CD1c-positive myeloid dendritic cell (primary cell): ENCODE measurements at regions not wholly inside any gene's neighbourhood (a gene's known extent, or its start where the extent isn't known, plus 50 kb on each side); places are given as distances from the start of the nearest gene placed in this dataset.
A peak's percentile ranks its signal among the peaks of the same experiment; 100 is the strongest.
"Not testable (repeated sequence)": the region's sequence is repeated elsewhere in the genome, so short reads cannot be mapped to it uniquely, and the experiment has no call there.

Source experiments
- DNase-seq: peaks from one replicate; pipeline ENCODE4 v3.0.0-alpha.2; 2016; ENCODE audit errors: extremely low spot score

DNA sequence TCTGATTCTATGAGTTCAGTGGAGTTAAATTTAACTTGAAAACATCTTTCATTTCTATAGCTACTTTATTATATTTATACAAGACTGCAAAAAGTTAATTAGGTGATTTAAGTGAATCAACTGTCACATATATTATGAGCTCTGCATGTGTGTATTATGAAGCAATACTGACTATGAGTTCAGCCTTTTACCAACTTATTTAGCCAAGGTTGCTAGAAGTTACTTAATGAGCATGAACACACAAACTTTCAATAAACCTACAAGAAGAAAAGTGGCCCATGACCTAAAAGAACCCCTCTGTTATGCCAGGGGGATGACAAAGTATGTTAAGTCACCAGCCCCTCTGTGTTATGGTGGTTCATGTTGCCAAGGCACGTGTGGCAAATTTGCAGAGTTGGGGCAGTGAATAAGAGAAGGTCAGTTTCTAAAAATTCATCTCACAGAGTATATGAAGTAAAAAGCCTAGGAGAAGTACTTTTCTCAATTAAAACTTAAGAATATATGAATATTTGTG is 86.7 kb upstream of the LYPLAL1 start:
- DNase-seq: peak; percentile 26

DNA sequence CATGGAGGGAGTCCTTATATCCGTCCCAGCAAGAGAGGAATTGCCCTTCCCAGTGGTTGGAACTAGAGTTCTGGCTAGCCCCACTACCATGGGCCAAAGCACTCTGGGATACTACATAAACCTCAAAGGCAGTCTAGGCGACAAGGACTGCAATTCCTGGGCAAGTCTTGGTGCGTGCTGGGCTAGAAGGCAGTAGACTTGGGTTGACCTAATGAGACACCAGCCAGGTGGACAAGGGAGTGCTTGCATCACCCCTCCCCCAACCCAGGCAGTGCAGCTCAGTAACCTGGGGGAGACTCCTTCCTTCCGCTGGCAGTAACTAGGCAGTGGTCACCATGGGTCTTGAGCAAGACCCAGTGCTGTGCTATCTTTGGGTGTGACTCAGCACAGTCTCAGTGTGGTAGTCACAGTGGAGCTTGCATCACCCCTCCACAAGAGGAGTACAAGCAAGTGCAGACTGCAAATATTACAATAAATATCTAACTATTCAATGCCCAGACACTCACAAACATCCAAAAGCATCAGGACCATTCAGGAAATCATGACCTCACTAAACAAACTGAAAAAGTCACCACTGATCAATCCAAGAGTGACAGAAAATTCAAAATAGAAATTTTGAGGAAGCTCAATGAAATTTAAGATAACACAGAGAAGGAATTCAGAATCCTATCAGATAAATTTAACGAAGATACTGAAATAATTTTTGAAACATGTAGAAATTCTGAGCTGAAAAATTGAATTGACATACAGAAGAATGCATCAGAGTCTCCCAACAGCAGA is 84.7 kb upstream of the LYPLAL1 start:
- peak; percentile 89 for DNase-seq

DNA sequence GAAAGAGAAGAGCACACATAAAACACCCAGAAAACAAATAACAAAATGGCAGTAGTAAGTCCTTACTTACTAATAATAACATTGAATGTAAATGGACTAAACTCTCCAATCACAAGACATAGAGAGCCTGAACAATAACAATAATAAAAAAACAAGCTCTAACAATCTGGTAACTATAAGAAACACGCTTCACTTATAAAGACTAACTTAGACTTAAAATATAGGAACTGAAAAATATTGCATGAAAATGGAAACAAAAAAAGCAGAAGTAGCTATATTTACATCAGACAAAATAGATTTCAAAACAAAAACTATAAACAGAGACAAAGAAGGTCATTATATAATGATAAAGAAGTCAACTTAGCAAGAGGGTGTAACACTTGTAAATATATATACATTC is 83.1 kb upstream of the LYPLAL1 start:
- peak; percentile 90 for DNase-seq

DNA sequence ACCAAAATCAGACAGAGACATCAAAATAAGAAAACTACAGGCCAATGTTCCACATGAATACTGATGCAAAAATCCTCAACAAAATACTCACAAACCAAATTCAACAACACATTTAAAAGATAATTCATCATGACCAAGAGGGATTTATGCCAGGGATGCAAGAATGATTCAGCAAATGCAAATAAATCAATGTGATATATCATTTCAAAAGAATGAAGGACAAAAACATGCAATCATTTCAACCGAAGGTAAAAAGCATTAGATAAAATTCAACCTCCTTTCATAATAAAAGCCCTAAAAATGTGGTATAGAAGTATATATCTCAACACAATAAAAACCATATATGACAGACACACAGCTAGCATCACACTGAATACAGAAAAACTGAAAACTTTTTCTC is 81.5 kb upstream of the LYPLAL1 start:
- DNase-seq: no peak

DNA sequence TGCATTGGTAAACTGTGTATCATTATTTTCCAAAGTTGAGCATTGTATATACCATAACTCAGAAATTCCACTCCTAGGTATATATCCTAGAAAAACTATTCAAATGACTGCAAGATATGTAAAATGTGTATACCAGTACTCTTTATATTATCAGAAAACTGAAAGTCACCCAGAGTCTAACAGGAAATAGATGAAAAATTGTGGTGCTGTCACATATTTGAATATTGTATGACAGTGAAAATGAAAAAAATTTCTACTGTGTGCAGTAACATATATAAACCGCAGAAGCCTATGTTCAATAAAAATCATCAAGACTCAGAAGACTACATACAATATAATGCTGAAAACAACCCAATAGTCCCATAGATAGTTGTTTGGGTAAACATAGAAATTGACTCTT is 74.4 kb upstream of the LYPLAL1 start:
- no peak for DNase-seq

DNA sequence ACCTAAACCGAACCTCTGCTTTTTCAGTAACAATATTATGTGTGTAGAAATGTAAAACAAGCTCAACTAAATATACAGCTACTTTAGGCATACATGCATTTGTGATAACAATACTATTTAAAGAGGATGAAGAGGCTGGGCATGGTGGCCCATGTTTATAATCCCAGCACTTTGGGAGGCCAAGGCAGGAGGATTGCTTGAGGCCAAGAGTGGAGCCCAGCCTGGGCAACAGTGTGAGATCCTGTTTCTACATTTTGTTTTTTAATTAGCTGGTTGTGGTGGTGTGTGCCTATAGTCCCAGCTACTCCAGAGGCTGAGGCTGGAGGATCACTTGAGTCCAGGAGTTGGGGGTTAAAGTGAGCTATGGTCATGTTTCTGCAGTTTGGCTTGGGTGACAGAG is 73.6 kb upstream of the LYPLAL1 start:
- no peak for DNase-seq

DNA sequence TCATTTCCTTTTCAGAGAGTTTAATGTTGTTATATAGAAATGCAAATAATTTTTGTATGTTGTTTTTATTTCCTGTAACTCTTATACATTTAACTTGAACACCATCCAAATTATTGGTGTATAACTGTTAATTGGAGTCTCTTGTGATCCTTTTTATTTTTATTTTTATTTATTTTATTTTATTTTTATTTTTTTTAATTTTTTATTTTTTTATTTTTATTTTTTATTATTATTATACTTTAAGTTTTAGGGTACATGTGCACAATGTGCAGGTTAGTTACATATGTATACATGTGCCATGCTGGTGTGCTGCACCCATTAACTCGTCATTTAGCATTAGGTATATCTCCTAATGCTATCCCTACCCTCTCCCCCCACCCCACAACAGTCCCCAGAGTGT is 71.2 kb upstream of the LYPLAL1 start:
- not testable (repeated sequence) for DNase-seq

DNA sequence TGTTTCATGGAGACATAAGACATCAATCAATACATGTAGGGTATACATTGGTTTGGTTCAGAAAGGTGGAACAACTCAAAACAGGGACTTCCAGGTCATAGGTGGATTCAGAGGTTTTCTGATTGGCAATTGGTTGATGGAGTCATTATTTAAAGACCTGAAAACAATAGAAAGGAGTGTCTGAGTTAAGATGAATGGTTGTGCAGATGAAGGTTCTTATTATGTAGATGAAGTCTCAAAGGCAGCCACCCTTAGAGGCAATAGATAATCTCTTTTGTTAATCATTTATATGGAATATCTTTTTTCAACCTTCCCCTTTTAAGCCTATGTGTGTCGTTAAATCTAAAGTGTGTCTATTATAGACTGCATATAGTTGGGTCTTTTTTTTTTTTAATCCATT is 67.8 kb upstream of the LYPLAL1 start:
- no peak for DNase-seq

DNA sequence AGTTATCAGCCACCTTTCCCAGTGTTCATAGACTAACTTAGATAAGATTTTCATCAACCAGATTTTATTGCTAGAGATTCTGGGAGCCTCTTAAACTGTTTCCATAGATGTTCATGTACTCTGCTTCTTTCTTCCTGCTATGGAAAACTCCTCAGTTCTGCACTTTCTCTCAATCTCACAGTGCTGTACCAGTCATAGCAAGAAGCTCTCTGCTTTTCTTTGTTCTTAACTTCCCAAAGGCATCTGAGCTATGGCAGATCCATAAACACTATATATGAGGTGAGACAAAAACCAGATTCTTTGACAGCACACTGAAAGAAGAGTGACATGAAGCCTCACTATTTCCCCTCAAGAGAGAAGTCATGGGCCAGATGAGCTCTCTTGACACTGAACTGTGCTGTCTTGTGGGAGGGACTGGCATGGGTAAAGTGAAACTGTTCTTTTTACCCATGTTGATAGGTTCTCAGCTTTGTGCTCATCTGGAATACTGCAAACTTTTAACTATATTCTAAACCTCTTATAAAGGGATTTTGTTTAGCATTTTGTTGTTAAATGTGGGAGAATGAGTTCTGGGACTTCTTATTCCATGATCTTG is 64.2 kb upstream of the LYPLAL1 start:
- DNase-seq: no peak

DNA sequence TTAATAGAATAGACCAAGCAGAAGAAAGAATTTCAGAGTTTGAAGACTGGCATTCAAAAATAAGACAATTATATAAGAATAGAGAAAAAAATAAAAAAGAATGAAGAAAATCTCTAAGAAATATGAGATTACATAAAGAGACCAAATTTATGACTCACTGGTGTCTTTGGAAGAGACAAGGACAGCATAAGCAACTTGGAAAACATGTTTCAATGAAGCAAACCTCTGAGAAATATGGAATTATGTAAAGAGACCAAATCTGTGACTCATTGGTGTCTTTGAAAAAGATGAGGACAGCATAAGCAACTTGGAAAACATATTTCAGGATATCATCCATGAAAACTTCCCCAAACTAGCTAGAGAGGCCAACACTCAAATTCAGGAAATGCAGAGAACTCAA is 60.4 kb upstream of the LYPLAL1 start:
- no peak for DNase-seq

DNA sequence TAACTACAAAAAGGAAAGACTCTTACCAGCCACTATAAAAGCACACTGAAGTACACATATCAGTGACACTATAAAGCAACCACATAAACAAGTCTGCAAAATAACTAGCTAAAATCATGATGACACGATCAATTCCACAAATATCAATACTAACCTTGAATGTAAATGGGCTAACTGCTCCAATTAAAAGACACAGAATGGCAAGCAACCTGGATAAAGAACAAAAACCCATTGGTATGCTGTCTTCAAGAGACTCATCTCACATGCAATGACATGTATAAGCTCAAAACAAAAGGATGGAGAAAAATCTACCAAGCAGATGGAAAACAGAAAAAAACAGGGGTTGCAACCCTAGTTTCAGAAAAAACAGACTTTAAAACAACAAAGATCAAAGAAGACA is 59.7 kb upstream of the LYPLAL1 start:
- DNase-seq: no peak

DNA sequence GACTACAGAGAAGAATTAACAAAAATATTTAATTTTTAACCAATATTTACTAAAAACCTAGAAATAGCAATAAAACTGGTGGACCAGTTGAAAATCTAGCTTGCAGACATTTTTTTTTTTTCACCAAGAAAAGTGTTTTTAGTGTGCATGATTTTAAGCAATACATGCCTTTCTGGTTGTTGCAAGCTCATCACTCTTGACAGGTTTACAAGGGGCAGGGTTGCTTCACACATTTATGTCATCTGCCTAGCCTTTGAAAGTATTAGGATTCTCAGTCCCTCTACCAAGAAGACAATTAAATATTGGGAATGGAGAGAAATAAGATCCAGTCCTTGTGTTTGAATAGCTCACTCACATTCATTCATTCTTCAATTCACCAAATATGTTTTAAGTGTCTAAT is 53.8 kb upstream of the LYPLAL1 start:
- no peak for DNase-seq

DNA sequence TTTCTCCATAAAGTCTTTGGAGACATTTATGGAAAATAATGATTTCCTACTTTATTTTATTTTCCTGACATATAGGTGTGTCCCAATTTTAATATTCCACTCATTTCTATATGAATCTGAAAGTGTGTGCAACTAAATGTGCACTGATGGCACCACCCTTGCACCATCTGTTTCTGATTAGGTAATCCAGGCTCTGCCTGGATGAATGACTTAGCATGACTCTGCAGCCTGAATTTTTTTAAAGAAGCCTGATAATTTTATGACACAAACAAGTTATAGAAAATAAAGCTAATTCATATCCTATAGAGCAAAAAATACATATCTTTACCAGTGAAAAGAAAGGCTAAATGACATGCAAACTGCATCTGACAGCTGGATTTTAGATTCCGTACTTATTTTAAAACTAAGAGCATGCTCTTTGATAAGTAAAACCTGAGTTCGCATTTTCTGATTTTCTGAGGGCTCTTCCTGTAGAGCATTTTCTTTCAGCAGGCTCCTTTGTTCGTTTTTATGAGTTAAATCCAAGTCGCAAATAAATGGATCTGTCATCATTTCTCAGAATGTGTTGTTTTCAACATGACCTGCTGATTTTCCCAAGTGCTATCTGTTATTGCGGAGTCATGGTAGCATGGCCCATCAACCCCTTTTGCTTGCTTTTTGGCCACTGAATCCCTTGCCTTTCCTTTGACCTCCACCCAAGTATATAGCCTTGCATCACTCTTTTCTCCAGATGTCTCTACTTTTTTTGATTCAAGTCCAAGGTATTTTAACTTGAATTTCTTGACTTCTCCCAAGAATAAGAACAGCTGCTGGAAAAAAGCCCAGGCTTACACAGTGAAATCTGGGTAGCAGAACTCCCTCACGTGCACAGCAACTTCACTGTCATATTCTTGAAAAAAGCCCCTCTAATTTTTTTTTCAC is 52.8 kb upstream of the LYPLAL1 start:
- DNase-seq: peak; percentile 17

DNA sequence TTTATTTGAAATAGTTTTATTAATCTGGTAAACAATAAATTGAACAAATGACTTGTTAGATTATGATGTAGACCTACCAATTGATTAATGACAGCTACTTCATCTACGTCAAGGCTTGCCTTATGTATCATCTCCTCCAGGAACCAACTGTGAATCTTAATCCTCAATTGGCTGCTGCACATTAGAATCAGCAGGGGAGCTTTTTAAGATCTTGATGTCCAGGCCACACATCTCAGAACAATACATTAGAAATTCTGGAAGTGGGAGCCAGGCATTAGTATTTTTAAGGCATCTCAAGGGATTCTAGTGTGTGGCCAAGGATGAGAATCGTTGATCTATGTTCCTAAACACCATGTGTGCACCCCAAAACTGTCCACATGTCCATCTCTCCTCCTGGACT is 52.0 kb upstream of the LYPLAL1 start:
- no peak for DNase-seq

DNA sequence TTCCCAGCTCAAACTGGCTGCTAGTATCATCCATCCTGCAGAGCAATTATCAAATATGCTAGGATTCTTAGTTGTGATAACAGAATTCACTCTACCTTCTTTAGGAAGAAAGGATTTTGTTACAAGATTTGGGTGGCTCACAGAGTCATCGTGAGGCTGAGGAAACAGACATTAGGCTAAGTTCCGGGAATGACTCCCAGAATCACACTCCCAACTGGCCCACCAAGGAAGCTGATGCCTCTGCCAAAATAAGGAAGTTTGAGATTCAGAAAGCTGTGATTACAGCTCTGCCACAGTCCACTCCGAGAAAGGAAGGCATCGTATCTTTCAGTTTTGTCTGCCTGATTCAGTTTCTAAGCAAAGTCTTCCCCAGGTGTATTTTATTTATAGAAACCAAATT is 50.6 kb upstream of the LYPLAL1 start:
- no peak for DNase-seq
